GM10248 (cell line): ENCODE measurements at regions not wholly inside any gene's neighbourhood (a gene's known extent, or its start where the extent isn't known, plus 50 kb on each side); places are given as distances from the start of the nearest gene placed in this dataset.

Source experiments
- CTCF ChIA-PET: fragments of 300-600 bp; sonication (Branson Sonifier 250); formaldehyde crosslinking; extraction: SDS; loops from one replicate; lab custom pipeline; 2021; ENCODE audit warnings: antibody characterized with exemption; lab: Yijun Ruan, JAX
- POLR2A ChIA-PET: fragments of 350-650 bp; sonication (Branson Sonifier 250); formaldehyde crosslinking; extraction: SDS; loops from one replicate; lab custom pipeline; 2020; ENCODE audit warnings: antibody characterized with exemption; lab: Yijun Ruan, JAX
- DNase-seq: peaks from one replicate; pipeline ENCODE4 v3.0.0; 2012; ENCODE audit errors: extremely low spot score
- TF ChIP-seq, protein P1 (sequence below): IDR thresholded peaks from 2 replicates; pipeline ENCODE4 v1.5.1; 2012; ENCODE audit warnings: mild to moderate bottlenecking, low read depth; ENCODE audit errors: extremely low read depth, missing control alignments, control extremely low read depth

DNA sequence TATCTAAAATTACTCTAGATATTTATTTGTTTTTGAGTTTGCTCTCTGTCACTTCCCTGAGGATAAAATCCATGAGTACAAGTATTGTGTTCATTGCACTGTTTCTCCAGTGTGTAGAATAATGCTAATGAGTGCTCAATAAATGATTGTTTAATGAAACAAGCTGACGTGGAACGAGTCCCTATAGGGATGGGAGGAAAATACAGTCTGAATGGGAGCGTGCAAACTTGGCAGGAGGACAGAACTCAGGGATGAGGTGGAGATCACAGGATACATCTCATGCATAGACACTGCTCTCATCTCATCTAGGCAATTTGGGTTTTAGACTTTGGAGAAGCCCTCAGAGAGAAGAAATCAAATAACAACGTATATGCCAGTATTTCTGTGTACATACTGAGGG lies 58.4 kb upstream of the ZC3H12C start:
- CTCF ChIA-PET, result no interaction called here
- TF ChIP-seq, protein P1, sequence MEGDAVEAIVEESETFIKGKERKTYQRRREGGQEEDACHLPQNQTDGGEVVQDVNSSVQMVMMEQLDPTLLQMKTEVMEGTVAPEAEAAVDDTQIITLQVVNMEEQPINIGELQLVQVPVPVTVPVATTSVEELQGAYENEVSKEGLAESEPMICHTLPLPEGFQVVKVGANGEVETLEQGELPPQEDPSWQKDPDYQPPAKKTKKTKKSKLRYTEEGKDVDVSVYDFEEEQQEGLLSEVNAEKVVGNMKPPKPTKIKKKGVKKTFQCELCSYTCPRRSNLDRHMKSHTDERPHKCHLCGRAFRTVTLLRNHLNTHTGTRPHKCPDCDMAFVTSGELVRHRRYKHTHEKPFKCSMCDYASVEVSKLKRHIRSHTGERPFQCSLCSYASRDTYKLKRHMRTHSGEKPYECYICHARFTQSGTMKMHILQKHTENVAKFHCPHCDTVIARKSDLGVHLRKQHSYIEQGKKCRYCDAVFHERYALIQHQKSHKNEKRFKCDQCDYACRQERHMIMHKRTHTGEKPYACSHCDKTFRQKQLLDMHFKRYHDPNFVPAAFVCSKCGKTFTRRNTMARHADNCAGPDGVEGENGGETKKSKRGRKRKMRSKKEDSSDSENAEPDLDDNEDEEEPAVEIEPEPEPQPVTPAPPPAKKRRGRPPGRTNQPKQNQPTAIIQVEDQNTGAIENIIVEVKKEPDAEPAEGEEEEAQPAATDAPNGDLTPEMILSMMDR, result no peak
- DNase-seq, result no peak
- POLR2A ChIA-PET, result no interaction called here

GRCh38 chr11:110035357-110035756 lies 57.8 kb upstream of the ZC3H12C start:
- DNase-seq, result no peak
- POLR2A ChIA-PET, result no interaction called here
- CTCF ChIA-PET, result interaction anchor here (0.6 to 1.2 kb wide), 2 partner anchors 29 to 44 kb away, joined by 3 read pairs; no protein-coding TSS in a partner anchor
- TF ChIP-seq, protein P1, result no peak

GRCh38 chr11:110038201-110038600 lies 55.0 kb upstream of the ZC3H12C start:
- DNase-seq, result no peak
- TF ChIP-seq, protein P1, result no peak
- ChIA-PET CTCF (interaction anchor here (1.0 kb wide), 2 partner anchors 12 to 71 kb away, joined by 3 to 4 read pairs; no protein-coding TSS in a partner anchor), POLR2A (no interaction called here)
